Activated effector memory CD4-positive, alpha-beta T cell treated with anti-CD3 and anti-CD28 coated beads, Interleukin-2, amount 50 U/mL, for 16 hours (primary cell): ENCODE measurements at regions not wholly inside any gene's neighbourhood (a gene's known extent, or its start where the extent isn't known, plus 50 kb on each side); places are given as distances from the start of the nearest gene placed in this dataset.

Experiments
- DNase-seq: peaks from one replicate; pipeline ENCODE4 v3.0.0-alpha.2; 2020

GRCh38 chr4:184309241-184310170 lies 91.8 kb upstream of the ENPP6 start:
- DNase-seq, result peak; percentile 71

GRCh38 chr4:184306949-184307348 lies 89.3 kb upstream of the ENPP6 start:
- DNase-seq, result no peak

GRCh38 chr4:184306470-184306869 lies 88.8 kb upstream of the ENPP6 start:
- DNase-seq, result no peak

- DNase-seq, result no peak
These were observed 83.1 kb upstream of the ENPP6 start for GRCh38 chr4:184300816-184301215.

- DNase-seq, result no peak
These were observed 80.6 kb upstream of the ENPP6 start for GRCh38 chr4:184298254-184298653.

- DNase-seq, result no peak
These were observed 77.5 kb upstream of the ENPP6 start for GRCh38 chr4:184295206-184295605.

- DNase-seq, result no peak
These were observed 77.0 kb upstream of the ENPP6 start for GRCh38 chr4:184294606-184295133.

- DNase-seq, result no peak
These were observed 75.9 kb upstream of the ENPP6 start for GRCh38 chr4:184293552-184293951.

- DNase-seq, result no peak
These were observed 75.2 kb upstream of the ENPP6 start for GRCh38 chr4:184292877-184293276.

GRCh38 chr4:184292465-184292867 lies 74.8 kb upstream of the ENPP6 start:
- no peak for DNase-seq

- DNase-seq, result no peak
These were observed 71.5 kb upstream of the ENPP6 start for GRCh38 chr4:184289179-184289535.

GRCh38 chr4:184288451-184289178 lies 70.9 kb upstream of the ENPP6 start:
- DNase-seq, result no peak

GRCh38 chr4:184287697-184288255 lies 70.1 kb upstream of the ENPP6 start:
- DNase-seq, result no peak

GRCh38 chr4:184286358-184286757 lies 68.7 kb upstream of the ENPP6 start:
- no peak for DNase-seq

GRCh38 chr4:184284742-184285141 lies 67.1 kb upstream of the ENPP6 start:
- no peak for DNase-seq

GRCh38 chr4:184284336-184284690 lies 66.6 kb upstream of the ENPP6 start:
- no peak for DNase-seq

GRCh38 chr4:184283659-184284335 lies 66.1 kb upstream of the ENPP6 start:
- DNase-seq, result no peak

GRCh38 chr4:184282895-184283654 lies 65.4 kb upstream of the ENPP6 start:
- no peak for DNase-seq

GRCh38 chr4:184282251-184282713 lies 64.6 kb upstream of the ENPP6 start:
- DNase-seq, result peak; percentile 79

GRCh38 chr4:184281231-184282139 lies 63.8 kb upstream of the ENPP6 start:
- no peak for DNase-seq

- peak; percentile 74 for DNase-seq
These were observed 63.0 kb upstream of the ENPP6 start for GRCh38 chr4:184280591-184281071.
